ENCODE measurements at regions not wholly inside any gene's neighbourhood (a gene's known extent, or its start where the extent isn't known, plus 50 kb on each side); places are given as distances from the start of the nearest gene placed in this dataset.

DNA sequence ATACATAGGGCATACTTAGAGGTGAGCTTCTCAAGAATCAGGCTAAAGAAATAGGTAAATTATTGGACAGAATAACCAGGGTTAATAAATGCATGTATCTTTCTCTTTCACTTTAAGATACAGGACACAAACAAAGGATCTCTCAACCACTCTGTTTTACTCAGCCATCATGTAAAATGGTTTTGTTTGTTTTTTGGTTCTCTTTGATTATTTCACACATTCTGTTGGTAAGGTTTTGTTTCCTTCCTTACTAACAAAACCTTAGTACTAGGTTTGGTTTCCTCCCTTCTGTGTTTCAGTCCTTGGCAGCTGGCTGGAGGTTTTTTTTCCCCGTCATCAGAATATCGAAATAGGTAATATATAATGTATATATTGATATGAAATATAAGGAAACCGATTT is 1506.8 kb upstream of the TMEFF2 start:
- H4K20me1 ChIP-seq (replicated peaks; ENCODE audit: control insufficient read depth, extremely low read depth, insufficient read depth, low read length) = no peaks in the 10 kb centered on the region
- no peaks in the 10 kb centered on the region for H3K4me1 ChIP-seq (ENCODE audit: control insufficient read depth, extremely low read depth, insufficient read depth, low read length)
- no peaks in the 10 kb centered on the region for H3K27me3 ChIP-seq (ENCODE audit: control insufficient read depth in 2 of 2, insufficient read depth in 2 of 2, low read length in 2 of 2)
- DNase-seq (ENCODE audit: low read depth, low spot score) = no peak
- no peak overlapping the region for H3K4me2 ChIP-seq (ENCODE audit: insufficient read depth, low read length)
- H3K9me3 ChIP-seq (replicated peaks; ENCODE audit: control insufficient read depth, insufficient read depth, low read length) = no peaks in the 10 kb centered on the region
- dilution Hi-C loops (cut with MboI; ENCODE audit: extremely low pct_ligation_motif_present, low sequenced_read_pairs) = no loop called here
- TF ChIP-seq FOS (IDR thresholded peaks at IDR 0.05; ENCODE audit: borderline replicate concordance, insufficient read depth, low read length) = no peak
- no TSS peak for BruUV-seq (replicated peaks)
- H3K27ac ChIP-seq (ENCODE audit: insufficient read depth, low read depth, low read length) = no peak overlapping the region
- FAIRE-seq = no peak
- H3K36me3 ChIP-seq (ENCODE audit: control insufficient read depth in 2 of 2, extremely low read depth in 1 of 2, insufficient read depth in 2 of 2, low read length in 2 of 2) = no peaks in the 10 kb centered on the region
- intact Hi-C loops (cut with micrococcal nuclease) = no loop called here
- H3K79me2 ChIP-seq (ENCODE audit: control insufficient read depth, insufficient read depth, low read length) = no peaks in the 10 kb centered on the region
- no peaks in the 10 kb centered on the region for H3K9me1 ChIP-seq (replicated peaks; ENCODE audit: control insufficient read depth, extremely low read depth, insufficient read depth, low read length)
- ChIA-PET CTCF (interaction anchor here (2.4 kb wide), 1 partner anchor 262 kb away, joined by 8 read pairs; no protein-coding TSS in a partner anchor), POLR2A (no interaction called here)
- no peak overlapping the region for H2AFZ ChIP-seq (ENCODE audit: low read depth, low read length)
- no peak overlapping the region for H3K9ac ChIP-seq (replicated peaks; ENCODE audit: extremely low read depth, insufficient read depth, low read length)
- H3K4me3 ChIP-seq (replicated peaks in 1 of 3; ENCODE audit: insufficient read depth in 1 of 3, low read depth in 1 of 3, low read length in 3 of 3) = no peak overlapping the region

DNA sequence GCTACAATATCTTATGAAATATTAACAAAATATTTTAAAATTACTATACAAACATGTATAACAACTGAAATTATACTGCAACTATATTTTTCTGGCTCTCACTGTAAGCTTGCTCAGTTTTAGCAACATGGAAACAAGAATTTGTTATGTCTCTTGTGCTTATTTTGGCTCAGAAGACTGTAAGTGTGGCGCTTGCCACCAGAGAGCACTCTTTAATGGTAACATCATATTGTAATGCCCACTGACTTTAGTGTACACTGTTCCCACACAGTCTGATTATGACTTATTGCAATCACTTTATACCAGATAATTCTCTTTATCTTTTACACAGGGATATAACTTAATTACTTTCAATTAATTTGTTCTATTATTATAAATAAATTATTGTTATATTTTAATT is 1500.6 kb upstream of the TMEFF2 start:
- no peak for TF ChIP-seq EZH2 (IDR thresholded peaks at IDR 0.05; ENCODE audit: borderline replicate concordance, low read depth, low read length, severe bottlenecking)
- TF ChIP-seq, protein P1, sequence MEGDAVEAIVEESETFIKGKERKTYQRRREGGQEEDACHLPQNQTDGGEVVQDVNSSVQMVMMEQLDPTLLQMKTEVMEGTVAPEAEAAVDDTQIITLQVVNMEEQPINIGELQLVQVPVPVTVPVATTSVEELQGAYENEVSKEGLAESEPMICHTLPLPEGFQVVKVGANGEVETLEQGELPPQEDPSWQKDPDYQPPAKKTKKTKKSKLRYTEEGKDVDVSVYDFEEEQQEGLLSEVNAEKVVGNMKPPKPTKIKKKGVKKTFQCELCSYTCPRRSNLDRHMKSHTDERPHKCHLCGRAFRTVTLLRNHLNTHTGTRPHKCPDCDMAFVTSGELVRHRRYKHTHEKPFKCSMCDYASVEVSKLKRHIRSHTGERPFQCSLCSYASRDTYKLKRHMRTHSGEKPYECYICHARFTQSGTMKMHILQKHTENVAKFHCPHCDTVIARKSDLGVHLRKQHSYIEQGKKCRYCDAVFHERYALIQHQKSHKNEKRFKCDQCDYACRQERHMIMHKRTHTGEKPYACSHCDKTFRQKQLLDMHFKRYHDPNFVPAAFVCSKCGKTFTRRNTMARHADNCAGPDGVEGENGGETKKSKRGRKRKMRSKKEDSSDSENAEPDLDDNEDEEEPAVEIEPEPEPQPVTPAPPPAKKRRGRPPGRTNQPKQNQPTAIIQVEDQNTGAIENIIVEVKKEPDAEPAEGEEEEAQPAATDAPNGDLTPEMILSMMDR (IDR thresholded peaks at IDR 0.05; ENCODE audit: extremely low read depth in 1 of 2, insufficient read depth in 1 of 2, low read depth in 1 of 2, low read length in 2 of 2) = peak; percentile 41 to 49
- dilution Hi-C loops (cut with MboI; ENCODE audit: extremely low pct_ligation_motif_present, low sequenced_read_pairs) (no loop called here), intact Hi-C loops (cut with micrococcal nuclease) (loop anchor here (1.0 to 2.0 kb wide), 3 partner anchors 190 to 1123 kb away; no protein-coding TSS in a partner anchor)
- BruUV-seq (replicated peaks) = no TSS peak
- H3K79me2 ChIP-seq (ENCODE audit: control insufficient read depth, insufficient read depth, low read length) = no peaks in the 10 kb centered on the region
- H3K9ac ChIP-seq (replicated peaks; ENCODE audit: extremely low read depth, insufficient read depth, low read length) = no peak overlapping the region
- H3K9me3 ChIP-seq (replicated peaks; ENCODE audit: control insufficient read depth, insufficient read depth, low read length) = no peaks in the 10 kb centered on the region
- H2AFZ ChIP-seq (ENCODE audit: low read depth, low read length) = no peak overlapping the region
- ChIA-PET POLR2A (no interaction called here), CTCF (interaction anchor here (0.7 to 3.0 kb wide), 14 partner anchors 10 to 1883 kb away, joined by 3 to 200 read pairs (median 4); no protein-coding TSS in a partner anchor)
- FAIRE-seq = peak; percentile 63
- no peaks in the 10 kb centered on the region for H4K20me1 ChIP-seq (replicated peaks; ENCODE audit: control insufficient read depth, extremely low read depth, insufficient read depth, low read length)
- H3K27me3 ChIP-seq (ENCODE audit: control insufficient read depth in 2 of 2, insufficient read depth in 2 of 2, low read length in 2 of 2) = no peaks in the 10 kb centered on the region
- no peaks in the 10 kb centered on the region for H3K36me3 ChIP-seq (ENCODE audit: control insufficient read depth in 2 of 2, extremely low read depth in 1 of 2, insufficient read depth in 2 of 2, low read length in 2 of 2)
- no peaks in the 10 kb centered on the region for H3K4me1 ChIP-seq (ENCODE audit: control insufficient read depth, extremely low read depth, insufficient read depth, low read length)
- H3K27ac ChIP-seq (ENCODE audit: insufficient read depth, low read depth, low read length) = no peak overlapping the region
- H3K4me2 ChIP-seq (ENCODE audit: insufficient read depth, low read length) = no peak overlapping the region
- no peak overlapping the region for H3K4me3 ChIP-seq (replicated peaks in 1 of 3; ENCODE audit: insufficient read depth in 1 of 3, low read depth in 1 of 3, low read length in 3 of 3)
- peak; percentile 70 for DNase-seq (ENCODE audit: low read depth, low spot score)
- H3K9me1 ChIP-seq (replicated peaks; ENCODE audit: control insufficient read depth, extremely low read depth, insufficient read depth, low read length) = no peaks in the 10 kb centered on the region

Data from endothelial cell of umbilical vein (primary cell).